ENCODE measurements at regions not wholly inside any gene's neighbourhood (a gene's known extent, or its start where the extent isn't known, plus 50 kb on each side); places are given as distances from the start of the nearest gene placed in this dataset.

DNA sequence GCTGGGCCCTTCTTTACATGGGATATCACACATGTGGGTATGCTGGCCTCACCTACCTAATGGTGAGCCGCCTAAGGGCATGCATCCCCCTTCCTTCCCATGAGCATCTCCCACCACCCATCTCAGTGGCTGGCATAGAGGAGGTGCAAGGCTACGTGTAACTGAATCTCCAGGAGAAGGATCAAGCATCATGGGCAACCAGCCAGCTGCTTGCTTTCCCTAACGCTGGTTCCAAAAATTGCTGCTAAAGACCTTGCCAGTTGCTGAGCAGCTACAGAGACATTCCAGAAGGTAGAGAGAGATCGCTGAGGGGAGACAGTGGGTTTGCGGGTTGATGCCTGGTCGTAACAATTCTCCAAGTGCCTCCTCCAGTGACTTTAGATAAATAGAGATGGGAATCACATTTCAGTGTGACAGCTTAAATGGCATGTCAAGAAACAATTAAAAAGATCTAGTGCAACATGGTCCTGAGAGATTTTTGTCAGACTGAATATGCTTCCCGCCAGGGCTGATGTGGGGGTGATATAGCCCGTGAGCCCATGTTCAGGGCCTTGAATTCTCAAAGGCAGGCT, 378.4 kb upstream of the CDH5 start:
- DNase-seq (ENCODE audit: low read depth), result no peak

DNA sequence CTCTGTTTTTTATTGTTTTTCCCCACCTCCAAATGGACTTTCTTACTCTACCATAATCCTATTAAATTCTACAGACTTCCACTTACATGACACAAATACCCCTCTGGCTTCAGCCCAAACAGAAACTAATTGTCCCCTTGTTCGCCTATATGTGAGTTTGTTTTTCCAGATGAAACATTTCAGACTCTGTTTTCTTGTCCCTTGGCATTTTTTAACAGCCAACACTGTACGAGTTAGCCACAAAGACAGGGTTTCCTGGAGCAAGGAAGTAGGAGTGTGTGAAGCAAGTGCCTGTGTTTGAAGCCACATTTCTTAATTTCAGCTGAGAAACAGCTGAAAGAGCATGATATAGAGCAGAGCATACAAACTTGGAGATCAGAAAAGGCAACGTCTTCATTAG, 382.2 kb upstream of the CDH5 start:
- no peak for DNase-seq (ENCODE audit: low read depth)

DNA sequence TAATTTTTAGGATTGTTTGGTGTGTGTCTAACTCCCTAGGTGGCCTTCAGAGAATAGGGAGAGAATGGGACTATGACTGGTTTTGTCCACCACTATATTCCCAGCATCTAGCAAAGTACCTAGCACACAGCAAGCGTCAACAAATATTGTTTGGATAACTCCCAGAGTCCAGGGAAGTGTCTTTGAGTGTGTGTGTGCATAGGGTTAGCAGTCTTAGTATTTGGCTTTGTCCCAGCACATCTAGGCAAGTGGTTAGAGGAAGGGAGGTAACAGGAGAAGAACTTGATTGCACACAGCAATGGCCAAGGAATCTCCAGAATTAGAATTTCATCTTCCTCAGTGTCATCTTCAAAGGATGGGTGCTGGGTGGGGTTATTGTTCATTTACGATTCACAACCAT, 385.4 kb upstream of the CDH5 start:
- DNase-seq (ENCODE audit: low read depth), result no peak

DNA sequence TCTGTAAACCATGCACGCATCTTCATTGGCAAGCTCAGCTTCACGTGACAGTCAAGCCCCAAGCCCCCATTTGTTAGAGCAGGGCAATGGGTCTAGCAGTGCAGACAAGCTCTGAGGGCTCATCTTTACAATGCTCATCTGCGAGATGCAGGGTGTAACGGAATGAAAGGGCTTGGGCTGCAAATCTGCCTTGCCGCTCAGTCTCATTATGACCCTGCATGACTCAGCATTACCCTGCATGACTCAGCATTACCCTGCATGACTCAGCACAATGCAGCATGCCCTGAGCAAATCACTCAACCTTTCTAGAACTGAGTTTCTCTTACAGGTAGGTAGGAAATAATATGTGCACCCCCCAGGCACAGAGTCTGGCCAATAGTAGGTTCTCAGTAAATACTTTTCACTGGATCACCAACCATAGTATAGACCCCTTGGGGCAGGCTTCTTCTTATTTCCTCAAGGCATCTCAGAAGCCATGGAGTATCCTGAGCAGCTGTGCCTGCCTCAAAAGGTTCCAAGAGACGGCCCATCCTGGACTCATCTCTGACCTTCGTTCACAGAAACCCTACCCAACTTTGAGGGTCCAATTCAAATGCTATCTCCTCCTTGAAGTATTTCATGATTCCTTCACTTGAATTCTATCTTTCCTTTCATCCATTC, 391.3 kb upstream of the CDH5 start:
- DNase-seq (ENCODE audit: low read depth), result no peak

DNA sequence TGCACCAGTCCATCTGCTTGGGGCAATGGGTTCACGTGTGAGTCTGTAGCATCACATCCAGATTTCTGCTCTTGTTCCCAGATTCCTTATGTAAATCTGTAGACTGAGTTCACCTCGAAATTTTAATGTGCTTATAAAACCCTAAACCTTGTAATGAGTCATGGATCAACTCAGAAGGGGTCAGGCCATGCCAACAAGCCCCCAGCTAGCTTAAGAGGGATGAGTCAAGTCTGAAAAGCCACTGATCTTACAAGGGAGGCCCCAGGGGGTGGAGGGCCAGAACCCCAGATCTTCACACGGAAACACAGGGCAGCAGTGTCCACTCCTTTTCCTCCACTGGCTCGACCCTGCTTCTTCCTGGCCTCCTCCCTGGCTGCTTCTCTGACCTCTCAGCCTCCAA, 399.1 kb upstream of the CDH5 start:
- no peak for DNase-seq (ENCODE audit: low read depth)

DNA sequence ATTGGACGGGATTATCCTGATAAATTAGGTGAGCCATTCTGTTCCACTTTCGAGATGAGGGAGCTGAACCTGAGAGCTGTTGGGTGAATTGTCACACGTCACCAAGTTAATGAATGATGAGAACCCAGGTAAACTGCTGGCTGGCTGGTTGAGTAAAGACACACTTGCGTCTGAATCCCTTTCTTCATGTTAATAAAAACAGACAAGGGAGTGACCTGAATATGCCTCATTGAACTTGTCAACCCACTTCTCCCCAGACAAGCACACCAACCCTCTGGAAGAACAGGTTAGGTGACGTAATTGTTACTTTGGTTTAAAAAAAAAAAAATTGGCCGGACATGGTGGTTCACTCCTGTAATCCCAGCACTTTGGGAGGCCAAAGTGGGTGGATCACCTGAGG, 400.9 kb upstream of the CDH5 start:
- DNase-seq (ENCODE audit: low read depth), result no peak

DNA sequence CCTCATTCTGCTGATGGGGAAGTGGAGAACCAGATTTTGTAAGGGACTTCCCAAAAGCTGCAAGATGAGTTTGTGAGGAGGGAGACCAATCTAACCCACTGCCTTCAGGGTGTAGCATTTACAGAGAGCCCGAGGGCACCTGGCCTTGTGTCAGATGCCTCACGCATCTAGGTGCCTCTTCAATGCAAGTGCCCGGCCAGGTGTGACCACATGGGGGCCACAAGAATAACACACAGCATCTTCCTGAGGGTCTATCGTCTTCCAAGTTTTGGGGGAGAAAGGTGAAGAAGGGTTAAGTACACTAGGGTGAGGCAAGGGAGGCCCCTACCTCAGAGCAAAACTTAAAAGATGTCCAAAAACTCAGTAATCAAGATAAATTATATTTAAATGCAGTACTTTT, 401.7 kb upstream of the CDH5 start:
- DNase-seq (ENCODE audit: low read depth), result no peak

DNA sequence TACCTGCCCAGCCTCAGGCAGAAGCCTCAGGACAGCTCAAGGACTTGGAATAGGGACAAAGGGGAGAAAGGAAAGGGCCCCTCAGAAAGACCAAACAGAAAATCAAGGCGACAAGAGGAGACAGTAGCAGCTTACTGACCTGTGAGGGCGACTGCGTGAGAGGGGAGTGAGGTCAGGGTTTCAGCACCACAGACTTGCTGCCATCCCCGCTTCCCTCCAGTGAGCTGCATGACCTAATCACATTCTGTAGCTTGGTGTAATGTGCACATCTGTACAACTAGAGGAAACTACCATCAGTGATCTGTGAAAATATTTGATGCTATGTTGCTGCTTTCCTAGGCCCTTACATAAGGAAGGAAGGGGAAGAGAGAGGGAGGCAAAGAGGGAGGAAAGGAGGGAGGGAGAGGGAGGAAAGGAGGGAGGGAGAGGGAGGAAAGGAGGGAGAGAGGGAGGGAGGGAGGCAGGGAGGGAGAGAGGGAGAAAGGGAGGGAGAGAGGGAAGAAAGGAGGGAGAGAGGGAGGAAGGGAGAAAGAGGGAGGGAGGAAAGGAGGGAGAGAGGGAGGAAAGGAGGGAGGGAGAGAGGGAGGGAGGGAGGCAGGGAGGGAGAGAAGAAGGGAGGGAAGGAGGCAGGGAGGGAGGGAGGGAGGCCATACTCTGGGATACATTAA, 404.9 kb upstream of the CDH5 start:
- no peak for DNase-seq (ENCODE audit: low read depth)

DNA sequence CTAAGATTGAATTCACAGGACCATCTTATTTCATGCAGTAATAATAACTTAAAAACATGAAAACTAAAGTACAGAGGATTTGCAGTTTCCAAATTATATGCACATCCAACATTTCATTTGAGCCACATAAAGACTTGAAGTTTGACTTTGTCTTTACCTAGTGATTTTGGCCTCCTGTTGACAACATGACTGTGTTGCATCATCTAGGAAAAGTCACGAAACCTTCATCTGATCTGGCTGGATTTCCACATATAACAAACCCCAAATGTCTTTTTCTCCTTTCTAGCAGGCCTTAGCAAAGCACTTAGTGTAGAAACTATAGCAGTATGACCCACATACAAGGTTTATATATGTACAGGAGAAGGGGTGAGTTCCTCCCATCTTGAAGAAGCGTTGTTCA, 406.5 kb upstream of the CDH5 start:
- no peak for DNase-seq (ENCODE audit: low read depth)

DNA sequence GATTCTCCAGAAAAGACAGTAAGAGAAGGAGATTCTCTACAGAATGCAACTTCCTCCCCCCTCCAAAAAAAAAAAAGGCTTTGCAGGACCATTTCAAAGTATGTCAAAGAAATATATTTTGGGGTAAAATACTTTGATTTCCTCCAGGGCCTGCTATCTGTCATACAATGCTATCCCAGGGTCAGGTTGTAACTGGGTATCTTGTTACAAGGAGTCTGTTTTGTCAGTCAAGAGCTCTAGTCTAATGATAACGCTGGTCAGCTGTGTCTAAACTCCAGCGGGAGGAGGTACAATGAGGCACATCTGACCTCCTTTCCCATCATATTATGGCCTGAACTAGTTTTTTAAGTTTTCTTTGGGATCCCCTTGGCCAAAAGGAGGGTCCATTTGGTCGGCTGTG, 408.4 kb upstream of the CDH5 start:
- no peak for DNase-seq (ENCODE audit: low read depth)

DNA sequence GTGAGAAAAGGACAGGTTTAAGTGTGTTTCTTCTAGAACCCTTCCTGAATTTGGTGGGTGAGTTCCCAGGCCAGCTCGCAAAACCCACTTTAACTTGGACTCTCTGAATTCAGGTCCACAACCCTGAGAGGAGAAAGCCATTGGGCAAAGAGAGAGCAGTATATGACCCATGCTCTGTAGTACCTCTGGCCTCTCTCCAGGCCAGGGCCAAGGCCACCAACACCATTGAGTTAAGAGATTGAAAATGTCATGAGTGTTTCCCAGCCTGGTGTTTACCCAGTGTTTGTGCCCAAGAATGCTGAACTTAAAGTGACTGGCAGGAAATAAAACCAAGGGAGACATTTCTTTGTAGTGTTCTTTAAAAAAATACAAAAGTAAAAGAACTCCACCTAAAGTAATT, 410.4 kb upstream of the CDH5 start:
- DNase-seq (ENCODE audit: low read depth), result no peak

DNA sequence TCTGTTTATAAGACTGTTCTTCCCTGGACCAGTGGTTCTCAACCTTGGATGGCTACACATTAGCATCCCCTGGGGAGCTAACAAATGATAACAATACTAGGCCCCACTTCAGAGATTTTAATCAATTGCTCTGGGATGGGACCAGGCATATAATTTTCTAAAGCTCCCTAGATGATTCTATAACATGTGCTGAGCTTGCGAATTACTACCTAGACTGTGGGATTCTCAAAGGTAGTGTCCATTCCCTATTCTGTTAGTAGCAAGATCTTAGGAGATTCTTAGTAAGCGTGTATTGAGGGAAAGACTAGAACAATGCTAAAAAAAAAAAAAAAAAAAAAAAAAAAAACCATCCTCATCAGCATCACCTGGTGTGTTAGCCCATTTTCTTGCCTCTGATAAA, 412.0 kb upstream of the CDH5 start:
- no peak for DNase-seq (ENCODE audit: low read depth)

DNA sequence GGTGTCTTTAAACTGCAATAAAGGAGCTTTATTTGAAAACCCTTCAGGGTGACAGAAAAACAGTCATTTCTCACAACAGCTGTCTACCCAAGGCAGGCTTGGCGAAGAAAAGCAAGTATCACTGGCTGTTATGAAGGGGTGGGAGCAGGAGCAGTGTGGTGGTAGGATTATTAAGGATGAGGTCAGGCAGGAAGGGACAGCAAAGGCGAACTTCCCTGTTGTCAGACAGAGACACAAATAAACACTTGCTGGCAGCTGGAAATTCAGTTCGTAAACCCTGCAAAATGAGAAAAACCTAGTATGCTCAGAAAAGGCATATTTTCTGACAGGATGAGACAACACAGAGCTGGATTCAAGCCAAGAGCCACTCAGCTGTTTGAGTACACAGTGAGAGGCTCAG, 416.3 kb upstream of the CDH5 start:
- peak; percentile 10 for DNase-seq (ENCODE audit: low read depth)

DNA sequence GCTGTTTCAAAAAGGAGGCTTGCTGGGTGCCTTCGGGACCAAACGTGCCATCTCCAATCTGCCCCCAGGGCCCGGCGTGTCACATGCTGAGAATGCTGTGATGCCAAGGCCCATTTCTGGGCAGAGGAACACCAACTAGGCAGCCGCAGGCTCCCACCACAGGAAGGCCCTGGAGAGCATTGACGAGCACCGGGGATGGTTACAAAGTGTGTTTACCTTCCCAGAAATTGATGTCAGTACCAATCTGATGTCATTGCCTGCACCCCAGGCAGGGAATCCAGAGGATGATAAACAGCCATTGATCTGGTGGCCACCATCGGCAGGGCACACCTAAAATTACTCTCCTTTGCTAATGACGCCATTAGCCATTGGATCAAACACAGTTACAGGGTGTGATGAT, 418.1 kb upstream of the CDH5 start:
- DNase-seq (ENCODE audit: low read depth), result no peak

DNA sequence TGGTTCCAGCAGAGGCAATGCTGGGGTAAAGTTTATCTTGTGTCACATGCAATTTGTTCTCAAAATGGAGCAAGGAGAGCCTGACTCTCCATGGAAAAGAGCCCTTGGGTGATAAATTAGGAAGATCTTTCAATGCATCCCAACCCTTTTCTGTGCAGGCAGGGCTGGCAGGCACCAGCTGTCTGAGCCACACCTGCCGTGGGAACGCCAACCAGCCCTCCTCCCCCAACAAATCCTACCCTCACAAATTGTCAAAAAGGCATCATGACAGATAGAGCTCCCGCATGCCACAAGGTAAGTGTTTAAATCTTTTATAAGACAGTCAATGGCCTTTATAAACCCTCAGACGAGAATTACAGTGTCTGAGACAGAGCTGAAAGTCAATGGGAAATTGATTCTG, 418.5 kb upstream of the CDH5 start:
- peak; percentile 11 for DNase-seq (ENCODE audit: low read depth)

DNA sequence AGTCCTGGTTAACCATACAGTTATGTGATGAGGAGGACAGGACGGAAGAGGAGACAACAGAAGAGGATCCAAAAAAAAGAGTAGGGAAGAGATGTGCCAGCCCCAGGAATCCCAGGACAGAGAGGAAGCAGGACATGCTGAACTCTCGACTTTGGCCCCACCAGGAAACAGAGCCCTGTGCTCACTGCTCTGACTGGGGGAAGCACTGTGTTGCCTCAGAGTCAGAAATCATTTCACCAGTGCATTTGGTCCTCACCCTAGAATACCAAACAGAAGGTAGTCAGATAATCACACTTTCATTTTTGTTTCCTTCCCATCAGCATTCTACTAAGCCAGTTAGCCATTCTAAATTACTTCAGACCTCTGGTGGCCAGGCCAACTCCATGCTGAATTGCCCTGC, 421.0 kb upstream of the CDH5 start:
- no peak for DNase-seq (ENCODE audit: low read depth)

DNA sequence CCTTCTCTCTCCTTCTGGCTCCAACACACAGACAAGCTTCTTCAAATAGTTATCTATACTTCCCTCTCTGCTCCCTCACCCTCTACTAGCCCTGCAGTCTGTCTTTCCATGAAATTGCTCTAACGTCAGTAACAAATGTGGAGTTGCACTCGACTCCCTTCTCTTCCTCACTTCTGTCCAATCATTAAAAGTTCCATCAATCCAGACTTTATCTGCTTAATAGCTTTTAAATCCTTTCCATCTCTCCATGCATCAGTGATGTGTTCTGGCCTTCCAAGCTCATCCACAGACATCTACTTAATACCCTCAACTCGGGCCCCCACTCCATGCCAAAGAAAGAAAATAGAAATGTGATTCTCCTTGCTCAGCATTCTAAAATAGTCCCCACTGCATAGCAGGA, 422.1 kb upstream of the CDH5 start:
- no peak for DNase-seq (ENCODE audit: low read depth)

DNA sequence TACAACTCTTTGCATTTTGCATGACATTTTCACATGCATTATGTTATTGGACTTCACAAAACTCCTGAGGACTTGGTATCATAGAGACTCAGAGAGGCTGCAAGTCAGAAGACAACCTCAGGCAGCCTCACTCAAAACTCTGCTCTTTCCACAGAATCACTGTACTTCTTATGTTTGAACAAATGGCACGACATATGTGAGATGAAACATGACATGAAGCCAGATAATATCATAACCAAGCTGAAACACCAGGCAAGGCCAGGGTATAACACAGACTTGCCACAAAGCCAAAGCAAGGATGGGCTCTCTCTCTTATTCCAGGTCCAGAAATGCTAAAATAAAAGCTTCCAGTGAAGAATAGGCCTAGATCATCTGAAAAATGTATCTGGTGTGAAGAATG, 425.8 kb upstream of the CDH5 start:
- DNase-seq (ENCODE audit: low read depth), result no peak

DNA sequence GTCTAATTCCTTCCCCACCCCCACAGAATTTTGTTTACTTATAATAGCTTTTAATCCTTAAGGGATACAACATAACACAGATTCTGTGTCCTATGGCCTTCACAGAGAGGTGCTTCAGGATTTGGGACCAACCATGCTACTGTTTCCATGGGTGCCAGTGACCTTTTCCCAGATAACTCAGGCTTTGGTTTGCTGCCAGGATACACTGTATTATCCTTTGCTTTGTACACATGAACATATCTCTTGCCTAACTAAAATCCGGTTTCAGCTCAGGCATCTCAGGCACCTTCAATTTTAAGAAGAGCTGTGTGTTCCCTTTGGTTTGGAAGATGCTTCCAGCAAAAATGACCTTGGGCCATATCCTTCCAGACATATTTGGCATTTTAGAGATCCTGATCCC, 428.4 kb upstream of the CDH5 start:
- DNase-seq (ENCODE audit: low read depth), result no peak

DNA sequence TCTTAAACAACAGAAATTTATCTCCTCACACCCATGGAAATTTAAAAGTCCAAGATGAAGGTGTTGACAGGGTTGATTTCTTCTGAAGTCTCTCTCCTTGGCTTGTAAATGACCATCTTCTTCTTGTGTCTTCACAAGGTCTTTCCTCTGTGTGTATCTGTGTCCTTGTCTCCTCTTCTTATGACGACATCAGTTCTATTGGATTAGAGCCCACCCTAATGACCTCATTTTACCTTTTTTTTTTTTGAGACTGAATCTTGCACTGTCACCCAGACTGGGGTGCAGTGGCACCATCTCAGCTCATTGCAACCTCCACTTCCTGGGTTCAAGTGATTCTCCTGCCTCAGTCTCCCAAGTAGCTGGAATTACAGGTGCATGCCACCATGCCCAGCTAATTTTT, 429.0 kb upstream of the CDH5 start:
- DNase-seq (ENCODE audit: low read depth), result no peak

DNA sequence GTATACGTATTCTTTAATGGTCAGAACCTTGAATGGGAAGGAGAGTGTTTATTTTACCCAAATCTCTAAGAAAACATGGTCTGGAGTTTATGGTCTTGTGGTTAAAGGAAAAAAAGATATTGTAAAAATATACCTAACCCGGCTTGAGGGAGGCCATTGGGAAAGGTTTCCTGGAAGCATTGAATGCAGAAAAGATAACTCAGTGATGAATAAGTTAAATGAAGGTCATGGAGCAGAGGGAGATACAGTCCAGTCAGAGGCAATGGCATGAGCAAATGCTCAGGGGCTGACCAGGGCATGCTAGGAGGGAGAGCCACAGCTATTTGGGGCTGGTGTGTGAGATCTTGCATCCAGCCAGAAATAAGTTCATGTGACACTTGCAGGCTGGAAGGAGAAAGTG, 430.4 kb upstream of the CDH5 start:
- DNase-seq (ENCODE audit: low read depth), result no peak

DNA sequence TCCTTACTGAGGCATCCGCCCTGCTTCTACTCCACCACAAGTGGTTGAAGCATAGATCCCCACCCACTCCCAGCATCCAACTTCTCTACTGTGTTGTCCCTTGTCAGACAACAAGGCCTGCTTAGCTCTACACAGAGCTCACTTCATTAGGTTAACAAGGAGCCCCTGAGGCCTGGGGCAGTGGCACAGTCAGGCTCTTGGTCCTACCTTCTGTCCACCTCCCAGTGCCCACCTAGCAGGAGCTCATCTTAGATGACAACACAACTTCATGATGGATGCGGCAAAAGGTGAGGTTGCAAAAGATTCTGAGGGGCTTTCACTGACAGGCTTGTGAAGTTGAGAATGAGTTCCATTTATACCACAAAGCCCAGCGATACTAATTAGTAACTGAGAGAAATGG, 432.0 kb upstream of the CDH5 start:
- no peak for DNase-seq (ENCODE audit: low read depth)

DNA sequence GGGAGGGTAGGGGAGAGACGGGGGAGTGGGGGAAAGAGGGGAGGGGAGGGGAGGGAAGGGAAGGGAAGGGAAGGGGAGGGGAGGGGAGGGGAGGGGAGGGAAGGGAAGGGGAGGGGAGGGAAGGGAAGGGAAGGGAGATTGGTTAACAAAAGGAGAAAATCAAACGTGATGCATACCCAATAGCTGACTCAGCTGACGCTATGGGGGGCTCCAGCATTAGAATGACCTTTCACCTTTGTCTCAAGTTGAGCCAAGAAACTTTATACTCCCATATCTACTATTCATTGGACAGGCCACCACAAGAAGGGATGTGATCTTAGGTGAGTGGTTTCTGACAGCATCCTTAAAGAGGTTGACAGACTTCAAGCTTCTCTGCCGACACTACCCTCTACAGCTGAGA, 432.8 kb upstream of the CDH5 start:
- DNase-seq (ENCODE audit: low read depth), result no peak

Data from myocyte (in vitro differentiated cells).